Pons (tissue), 1 donor: ENCODE measurements at regions not wholly inside any gene's neighbourhood (a gene's known extent, or its start where the extent isn't known, plus 50 kb on each side); places are given as distances from the start of the nearest gene placed in this dataset.

Experiments
- DNase-seq: peaks from one replicate; pipeline ENCODE4 v3.0.0-alpha.2; 2016; ENCODE audit warnings: low spot score

DNA sequence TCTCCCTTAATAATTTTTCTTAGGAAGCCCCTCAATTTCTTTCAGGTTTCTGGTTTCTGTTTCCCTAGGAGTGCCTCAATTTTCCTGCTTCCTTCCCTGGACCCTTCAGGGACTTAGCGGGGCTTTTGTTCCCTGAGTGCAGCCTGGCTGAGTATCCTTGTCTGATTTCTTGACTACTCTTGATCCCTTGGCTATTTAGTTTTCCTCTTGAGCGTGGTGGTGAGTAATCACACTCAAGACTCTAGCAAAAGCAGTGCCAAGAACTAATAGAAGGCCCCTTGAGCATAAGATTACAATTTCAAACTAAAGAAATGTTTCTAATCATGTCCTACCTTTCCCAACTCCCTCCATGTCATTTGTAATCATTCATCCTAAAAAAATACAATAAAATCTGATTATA lies 94.3 kb upstream of the C3orf80 start:
- no peak for DNase-seq

DNA sequence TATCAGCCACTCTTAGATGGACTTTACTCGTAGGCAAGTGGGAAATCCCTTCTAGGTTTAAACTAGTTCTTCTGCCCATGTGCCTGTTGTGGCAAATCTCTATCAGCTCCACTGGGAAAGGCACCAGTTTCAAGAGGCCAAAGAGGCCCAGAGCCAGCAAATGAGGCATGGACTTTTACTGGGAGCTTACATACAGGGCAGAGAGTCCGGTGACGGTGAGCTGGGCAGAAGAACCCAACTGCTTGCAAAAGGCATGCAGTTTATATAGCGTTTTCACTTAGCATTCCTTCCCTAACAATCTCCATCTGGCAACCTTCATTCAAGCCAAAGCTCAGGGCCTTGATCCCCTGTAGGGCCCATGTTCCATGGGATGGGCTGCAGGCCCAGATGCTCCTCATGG lies 93.0 kb upstream of the C3orf80 start:
- DNase-seq = no peak

DNA sequence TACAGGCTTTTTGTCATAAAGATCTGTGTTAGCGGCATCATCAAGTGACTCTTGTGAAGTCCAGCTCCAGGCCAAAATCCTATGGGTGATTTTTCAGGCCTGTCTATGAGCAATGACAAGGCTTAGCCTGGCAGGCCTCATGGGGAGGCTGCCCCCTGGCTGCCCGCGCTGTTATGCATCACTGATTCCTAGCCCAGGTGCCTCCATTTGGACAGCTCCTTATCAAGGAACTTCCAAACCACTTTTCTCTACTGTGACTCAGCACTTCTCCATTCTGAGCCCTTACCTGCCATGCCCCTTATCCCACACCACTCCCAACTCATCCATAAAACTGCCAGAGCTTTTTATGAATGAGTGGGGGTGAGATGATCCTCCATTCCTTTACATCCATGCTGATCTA lies 91.5 kb upstream of the C3orf80 start:
- no peak for DNase-seq

DNA sequence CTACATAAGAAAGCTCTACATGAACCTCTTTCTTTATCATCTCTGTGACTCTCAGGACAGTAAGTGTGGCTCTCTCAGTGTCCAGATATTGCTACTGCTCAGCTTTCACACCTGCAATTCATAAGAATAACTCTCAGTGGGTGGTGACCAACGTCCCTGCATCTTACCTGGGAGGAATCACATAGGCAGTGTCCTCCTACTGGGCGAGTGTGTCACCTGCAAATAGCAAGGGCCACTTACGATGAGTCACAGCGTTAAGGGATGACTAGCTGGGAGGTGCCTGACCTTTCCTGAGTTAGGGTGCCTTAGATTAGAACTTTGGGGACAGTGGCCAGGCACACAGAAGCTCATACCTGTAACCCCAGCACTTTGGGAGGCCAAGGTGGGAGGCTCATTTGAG lies 90.8 kb upstream of the C3orf80 start:
- DNase-seq = no peak

DNA sequence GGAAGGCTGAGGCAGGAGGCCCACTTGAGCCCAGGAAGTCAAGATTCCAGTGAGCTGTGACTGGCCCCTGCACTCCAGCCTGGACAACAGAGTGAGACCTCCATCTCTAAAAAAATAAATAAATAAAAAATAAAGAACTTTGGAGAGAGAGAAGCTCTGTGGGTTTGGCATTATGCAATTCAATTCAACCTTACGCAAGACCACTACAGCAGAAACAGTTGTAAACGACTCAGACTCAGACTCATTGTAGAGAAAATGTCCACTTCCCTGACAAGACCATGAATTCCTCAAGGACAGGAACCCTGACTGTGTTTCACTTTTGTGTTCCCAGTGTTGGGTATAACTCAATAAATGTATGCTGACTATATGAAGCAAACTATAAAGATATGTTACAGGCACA lies 90.3 kb upstream of the C3orf80 start:
- peak; percentile 47 for DNase-seq

DNA sequence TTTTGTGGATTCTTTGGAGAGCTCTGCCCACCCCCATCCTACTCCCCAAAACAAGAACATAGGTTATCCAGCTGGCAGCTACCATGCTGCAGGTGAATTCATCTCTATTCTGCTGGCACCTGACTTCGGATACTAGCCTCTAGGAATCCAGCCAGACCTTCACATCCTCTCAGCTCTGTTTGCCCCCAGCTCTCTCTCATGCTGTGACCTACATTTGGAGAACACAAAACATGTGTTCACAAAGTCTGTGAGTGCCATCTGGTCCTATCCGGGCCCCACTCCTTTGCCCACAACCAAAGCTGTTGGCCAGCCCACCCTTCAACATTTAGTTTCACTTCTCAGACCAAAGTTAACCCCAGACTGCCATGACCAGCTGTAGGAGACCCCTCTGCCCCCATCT lies 89.4 kb upstream of the C3orf80 start:
- DNase-seq = no peak

DNA sequence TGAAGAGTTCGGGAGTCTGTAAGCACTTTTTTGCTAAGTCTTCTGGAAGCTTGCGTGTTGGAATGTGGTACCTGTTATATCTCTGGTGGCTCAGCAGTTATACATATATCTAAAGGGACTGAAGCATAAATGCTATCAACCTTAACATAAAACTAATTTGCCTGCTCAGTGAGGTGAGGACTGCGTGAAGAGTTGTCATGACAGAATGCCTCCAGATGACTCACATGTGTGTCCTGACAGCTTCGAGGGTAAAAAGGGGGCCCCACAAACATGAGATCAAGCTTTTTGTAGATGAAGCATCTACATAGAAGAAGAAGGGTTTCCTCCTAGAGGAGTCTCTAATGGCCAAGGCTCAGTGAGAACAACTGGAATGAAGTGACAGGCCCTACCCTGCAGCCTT lies 88.8 kb upstream of the C3orf80 start:
- no peak for DNase-seq

DNA sequence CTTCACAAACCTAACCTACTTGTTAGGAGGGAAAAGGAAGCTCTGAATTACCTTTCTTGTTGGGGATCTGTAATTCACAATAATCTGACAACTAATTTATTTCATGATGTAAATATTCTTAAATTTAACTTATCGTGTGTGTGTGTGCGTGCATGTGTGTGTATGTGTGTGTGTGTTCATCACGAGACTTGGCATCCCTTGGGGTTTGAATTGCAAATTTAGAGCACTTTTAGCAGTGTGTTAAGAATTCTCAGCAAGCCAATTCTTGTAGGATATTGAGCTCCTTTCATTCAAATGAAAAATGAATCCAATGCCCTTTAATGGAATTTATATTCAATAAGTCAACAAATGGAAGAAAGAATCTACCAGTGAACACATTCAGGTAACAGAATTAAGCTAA lies 85.9 kb upstream of the C3orf80 start:
- DNase-seq = no peak

DNA sequence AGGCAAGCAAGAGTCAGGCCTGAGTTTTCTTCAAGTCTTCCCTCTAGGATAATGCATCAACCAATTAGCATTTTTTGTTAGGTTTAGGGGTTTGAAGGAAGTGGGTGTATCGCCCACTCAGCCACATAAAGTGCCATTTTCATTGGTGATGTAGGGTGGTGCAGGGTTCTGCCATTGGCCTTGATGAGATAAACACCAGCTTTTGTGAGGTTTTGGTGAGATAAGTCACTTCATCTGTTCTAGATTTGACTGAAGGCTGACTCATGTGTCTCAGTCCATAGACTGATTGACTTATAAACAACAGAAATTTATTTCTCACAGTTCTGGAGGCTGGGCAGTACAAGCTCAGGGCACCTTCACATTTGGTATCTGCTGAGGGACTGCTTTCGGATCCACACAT lies 84.5 kb upstream of the C3orf80 start:
- DNase-seq = no peak

DNA sequence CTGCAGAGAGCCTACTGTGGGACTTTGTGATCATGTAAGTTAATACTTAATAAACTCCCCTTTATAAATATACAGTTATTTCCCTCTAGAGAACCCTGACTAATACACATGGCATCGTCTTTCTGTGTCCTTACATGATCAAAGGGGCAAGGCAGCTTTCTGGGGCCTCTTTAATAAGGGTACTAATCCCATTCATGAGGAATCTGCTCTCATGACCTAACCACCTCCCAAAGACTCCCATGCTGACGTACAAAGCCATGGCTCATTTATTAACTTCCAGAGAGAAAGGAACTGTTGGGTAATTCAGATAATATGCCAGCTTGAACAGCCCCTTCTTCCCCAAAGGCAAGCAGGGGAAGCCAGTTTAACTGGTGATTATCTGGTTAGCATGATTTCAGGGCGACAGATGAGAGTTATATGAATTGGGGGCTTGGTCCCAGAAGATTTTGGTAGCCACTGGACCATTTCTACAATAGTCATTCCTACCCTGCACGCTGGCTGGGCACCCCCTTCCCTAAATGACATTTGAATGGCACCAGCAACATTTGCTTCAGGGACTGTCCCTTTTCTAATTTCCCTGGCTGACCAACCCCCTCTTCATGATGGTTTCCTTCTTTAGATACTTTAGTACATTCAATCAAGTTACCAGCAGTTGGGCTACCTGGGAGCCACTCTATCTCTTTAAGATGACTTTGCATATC lies 83.6 kb upstream of the C3orf80 start:
- no peak for DNase-seq

DNA sequence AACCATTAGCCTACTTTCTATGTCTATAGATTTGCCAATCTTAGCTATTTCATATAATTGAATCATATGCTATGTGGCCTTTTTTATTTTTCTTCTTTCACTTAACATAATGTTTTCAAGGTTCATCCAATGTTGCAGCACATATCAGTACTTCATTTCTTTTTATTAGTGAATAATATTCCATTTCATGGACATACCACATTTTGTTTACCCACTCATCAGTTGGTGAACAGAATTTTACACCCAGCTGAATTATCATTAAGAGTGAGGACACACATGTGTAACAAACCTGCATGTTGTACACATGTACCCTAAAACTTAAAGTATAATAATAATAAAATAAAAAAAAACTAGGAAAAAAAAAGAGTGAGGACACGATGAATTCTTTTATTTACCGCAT lies 81.7 kb upstream of the C3orf80 start:
- no peak for DNase-seq

DNA sequence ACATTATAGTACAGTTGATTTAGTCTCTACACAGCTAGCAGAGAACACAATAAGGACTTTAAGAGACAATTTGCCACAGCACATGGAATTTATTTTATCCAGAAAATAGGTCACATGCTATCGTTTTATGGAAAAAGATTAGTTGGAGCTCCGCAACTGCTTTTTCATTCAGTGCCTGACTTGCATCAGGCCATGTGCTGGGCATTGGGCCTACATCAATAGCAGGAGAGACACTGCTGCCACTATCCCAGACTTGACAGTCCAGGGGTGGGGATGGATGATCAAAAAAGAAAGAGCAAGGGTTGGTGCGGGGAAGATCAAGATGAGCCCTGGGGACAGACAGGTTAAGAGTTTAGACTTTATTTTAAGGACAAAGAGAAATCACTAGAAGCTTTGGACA lies 75.2 kb upstream of the C3orf80 start:
- DNase-seq = no peak

DNA sequence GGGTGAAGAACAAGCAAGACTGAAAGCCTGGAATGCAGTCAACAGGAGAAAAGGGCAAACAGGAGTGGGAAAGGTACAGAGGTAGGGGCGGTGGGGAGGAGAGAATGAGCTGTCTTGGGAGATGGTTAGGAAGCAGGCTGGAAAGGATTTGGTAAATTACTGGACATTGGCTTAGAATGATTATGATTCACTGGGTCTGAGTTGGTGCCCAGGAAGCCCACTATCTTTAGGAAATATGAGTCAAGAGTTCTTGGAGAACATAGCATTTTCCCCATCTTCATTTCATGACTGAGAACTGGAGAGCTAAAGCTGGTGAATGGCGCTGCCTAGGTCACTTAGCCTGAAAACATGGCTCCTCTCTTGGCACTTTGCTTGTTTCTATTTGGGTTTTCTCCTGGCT lies 74.7 kb upstream of the C3orf80 start:
- no peak for DNase-seq

DNA sequence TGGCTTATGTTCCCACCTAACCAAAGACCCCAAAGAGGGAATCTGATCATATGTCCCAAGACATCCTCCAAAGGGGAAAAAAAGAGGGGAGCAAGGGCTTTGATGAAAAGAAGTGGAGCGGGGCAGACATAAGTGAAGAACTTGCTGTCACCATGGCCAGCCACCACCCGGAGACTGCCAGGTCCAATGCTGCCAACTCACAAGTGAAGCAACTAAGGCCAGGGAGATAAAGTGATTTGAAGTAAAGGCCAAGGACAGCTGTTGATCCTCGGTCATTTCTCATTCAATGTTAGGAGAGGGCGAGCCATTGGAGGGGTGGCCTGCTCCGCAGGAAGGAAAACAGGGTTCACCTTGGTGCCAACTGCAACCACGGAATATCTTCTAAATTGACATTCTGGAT lies 72.6 kb upstream of the C3orf80 start:
- DNase-seq = no peak

DNA sequence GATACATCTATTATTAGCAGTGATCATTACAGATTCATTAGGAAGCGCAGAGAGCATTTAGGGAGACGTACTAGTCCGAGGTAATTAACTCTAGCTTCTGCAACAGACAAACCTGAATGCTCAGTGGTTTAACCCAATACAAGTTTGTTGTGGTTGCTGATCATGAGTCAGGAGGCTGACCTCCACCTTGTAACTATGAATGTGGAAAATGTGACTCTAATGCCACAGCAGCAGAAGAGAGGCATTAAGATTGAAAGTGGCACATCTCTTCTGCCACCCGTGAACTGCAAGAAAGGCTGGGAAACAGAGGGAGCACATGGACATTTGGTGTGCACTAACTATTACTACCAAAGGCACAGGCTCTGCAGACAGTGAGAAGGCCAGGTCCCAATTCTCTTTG lies 71.2 kb upstream of the C3orf80 start:
- no peak for DNase-seq

DNA sequence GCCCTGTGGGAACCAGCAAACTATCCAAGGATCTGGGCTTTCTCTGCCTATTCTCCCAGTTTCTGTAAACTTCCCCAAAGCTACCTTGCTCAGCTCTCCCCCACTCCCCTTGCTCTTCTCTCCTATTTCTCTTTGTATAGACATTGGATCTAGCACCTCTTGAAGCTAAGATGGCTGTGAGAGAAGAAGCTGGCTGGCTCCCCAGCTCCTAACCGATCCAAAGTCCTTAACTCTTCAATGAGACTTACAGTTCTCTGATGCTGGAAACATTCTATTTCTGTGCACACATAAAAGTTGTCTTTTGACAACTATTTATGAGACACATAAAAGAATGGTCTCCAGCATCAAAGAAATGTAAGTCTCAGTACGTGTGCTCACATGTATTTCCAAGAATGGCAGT lies 70.6 kb upstream of the C3orf80 start:
- no peak for DNase-seq

DNA sequence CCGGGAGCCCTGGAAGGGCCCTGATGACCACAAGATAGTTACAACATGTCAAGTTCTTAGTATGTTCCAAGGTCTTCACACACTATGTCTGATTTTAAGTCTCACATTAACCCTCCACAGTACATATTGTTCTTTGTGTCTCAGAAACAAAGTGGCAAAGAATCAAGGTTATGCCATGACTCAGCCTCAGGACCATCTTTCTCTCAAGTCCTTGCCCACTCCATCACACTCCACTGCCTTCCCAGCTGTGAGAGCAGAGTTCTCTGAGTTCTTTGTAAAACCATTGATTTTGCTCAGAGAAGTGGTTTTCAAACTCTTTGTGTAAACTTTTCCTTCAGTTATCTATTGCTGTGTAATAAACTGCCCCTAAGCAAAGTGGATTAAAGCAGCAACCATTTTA lies 67.9 kb upstream of the C3orf80 start:
- DNase-seq = no peak

DNA sequence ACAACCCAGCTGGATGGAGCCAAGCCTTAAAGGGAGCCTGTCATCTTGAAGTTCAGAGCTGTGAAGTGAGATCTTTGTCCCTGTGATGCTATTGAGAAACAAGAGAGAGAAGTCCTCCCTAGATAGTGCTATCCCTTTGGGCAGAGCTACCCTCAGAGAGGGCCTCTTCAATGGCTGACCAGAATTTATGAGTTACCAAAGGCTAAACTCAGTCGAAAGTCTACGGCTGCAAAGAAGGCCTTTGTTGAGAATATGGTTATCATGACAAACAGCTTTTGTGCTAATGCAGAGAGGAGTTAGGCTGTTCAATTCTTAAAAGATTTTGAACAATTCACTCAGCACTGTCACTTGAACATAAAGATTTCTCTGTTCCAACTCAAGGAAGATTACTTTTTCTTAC lies 65.9 kb upstream of the C3orf80 start:
- peak; percentile 19 for DNase-seq

DNA sequence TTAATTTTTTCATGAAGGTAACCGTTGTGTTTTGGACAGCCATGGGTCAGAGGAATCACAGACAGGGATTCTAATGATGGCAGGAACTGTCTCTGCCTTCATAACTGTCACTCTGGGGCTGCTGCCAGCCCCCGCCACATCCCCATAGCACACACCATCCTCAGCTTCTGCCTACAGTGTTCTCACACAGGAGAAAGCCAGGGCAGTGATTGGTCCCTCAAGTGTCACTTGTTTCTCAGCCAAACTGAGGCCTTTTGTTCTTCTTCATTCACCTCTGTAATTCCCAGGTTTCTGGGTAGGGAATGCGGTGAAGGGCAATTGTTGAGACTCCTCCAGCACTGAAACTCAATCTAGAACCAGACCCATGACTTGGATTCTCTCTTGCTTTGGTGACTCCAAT lies 65.4 kb upstream of the C3orf80 start:
- DNase-seq = peak; percentile 4

DNA sequence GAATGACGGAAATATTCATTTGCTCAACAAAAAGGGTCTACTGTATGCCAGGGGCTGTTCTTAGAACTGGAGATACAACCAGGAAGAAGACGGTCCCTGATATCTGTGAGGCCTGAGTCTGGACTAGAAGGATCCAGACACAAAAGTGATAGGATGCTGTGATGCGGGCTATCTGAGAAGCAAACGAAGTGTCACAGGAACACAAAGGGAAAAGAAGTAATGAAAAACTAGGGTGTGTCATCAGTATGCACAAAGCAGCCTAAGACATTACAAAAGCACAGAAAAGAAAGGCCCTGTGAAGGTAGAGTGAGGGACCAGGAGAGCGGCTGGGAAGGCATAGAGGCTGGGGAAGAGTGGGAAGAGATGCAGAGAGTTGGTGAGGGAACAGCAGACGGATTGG lies 63.3 kb upstream of the C3orf80 start:
- no peak for DNase-seq

DNA sequence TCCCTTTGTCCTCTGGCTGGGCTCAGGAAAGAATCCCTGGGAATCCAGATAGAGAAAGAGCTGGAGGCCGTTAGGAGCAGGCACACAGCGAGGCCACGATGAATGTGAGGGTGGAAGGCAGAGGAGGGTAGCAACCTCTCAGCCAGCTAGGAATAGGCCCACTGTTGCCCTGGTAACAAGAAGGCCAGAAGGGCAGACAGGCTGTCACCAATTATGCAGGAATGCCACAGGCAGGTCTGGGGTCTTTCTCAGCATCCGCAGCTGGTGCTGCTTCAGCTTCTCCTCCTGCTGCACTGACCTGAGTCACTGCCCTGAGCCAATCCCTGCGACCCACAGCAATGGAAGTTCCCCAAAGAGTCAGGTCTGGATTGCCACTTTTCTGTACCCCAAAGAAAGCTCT lies 62.8 kb upstream of the C3orf80 start:
- DNase-seq = no peak

DNA sequence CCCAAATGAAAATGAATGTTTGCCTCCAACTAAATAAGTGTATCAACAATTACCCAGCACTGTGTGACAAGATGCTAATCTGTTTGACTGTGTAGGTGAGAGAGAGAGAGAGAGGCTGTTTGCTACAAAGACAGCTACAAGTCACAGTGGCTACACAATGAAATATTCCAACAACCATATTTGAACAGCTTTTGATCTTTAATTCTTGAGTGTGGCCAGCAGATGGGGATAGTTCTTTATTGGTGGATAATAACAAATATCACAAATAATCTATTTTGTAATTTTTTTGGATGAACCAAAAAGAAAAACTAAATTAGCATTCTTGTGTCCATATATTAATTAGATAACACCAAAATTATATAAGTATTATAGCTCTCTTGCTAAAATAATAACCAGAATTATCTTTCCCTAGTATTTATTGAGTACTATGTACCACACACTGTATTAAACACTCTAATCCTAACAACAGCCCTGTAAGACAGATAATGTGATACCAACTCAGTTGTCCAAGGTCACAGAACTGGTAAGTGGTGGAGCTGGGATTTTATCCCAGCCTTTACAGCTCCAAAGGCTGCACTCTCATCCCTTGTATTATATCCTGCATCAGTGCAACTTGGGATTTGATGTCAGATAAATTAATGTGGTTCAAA lies 61.9 kb upstream of the C3orf80 start:
- DNase-seq = peak; percentile 30

DNA sequence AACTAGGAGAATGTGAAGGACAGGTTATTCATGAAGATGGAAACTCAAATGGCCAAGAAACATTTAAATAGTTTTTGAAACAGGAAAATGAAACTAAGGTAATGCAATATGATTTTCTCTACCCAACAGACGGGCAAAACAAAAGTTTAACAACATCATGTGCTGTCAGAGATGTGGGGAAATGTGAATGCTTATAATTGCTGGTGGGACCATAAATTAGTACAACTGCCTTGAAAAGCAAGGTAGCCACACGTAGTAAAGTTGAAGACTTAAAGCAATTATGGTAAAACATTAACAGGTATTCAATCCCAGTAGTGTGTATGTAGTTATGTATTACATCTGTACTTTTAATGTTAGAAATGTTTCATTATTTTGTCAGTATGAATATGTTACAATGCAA lies 57.0 kb upstream of the C3orf80 start:
- no peak for DNase-seq
